ENCODE measurements at regions not wholly inside any gene's neighbourhood (a gene's known extent, or its start where the extent isn't known, plus 50 kb on each side); places are given as distances from the start of the nearest gene placed in this dataset.

DNA sequence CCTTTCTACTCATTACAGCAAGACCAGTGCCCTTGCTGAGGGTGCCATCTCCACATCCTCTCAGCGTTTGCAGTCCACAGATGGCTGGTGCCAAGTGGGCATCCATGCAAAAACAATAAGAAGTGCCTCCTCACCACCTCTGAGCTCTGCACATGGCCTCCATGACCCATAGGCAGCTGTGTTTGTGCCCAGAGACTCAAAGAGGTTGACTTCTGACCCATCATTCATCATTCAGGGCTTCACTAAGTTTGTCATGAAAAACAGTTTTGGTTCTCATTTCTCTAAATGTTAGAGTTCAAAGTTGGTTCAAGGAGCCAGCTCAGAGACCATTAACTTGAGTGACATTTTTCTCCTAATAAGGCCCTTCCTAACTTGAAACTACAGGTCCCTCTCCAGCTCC, 512.6 kb upstream of the MAP3K7 start:
- H3K27me3 ChIP-seq (replicated peaks; ENCODE audit: insufficient read depth), result no peaks in the 10 kb centered on the region
- H3K4me1 ChIP-seq (ENCODE audit: control insufficient read depth in 1 of 2, low read depth in 2 of 2), result no peaks in the 10 kb centered on the region
- H3K27ac ChIP-seq, result no peak overlapping the region
- no peak for ATAC-seq (ENCODE audit: insufficient number of reproducible peaks, low FRiP score, low read depth)
- no peak overlapping the region for H3K4me3 ChIP-seq
- no peaks in the 10 kb centered on the region for H3K9me3 ChIP-seq
- no peak for DNase-seq (ENCODE audit: low spot score)
- TF ChIP-seq, protein P1, sequence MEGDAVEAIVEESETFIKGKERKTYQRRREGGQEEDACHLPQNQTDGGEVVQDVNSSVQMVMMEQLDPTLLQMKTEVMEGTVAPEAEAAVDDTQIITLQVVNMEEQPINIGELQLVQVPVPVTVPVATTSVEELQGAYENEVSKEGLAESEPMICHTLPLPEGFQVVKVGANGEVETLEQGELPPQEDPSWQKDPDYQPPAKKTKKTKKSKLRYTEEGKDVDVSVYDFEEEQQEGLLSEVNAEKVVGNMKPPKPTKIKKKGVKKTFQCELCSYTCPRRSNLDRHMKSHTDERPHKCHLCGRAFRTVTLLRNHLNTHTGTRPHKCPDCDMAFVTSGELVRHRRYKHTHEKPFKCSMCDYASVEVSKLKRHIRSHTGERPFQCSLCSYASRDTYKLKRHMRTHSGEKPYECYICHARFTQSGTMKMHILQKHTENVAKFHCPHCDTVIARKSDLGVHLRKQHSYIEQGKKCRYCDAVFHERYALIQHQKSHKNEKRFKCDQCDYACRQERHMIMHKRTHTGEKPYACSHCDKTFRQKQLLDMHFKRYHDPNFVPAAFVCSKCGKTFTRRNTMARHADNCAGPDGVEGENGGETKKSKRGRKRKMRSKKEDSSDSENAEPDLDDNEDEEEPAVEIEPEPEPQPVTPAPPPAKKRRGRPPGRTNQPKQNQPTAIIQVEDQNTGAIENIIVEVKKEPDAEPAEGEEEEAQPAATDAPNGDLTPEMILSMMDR (IDR thresholded peaks at IDR 0.05), result no peak
- H3K36me3 ChIP-seq, result no peaks in the 10 kb centered on the region

DNA sequence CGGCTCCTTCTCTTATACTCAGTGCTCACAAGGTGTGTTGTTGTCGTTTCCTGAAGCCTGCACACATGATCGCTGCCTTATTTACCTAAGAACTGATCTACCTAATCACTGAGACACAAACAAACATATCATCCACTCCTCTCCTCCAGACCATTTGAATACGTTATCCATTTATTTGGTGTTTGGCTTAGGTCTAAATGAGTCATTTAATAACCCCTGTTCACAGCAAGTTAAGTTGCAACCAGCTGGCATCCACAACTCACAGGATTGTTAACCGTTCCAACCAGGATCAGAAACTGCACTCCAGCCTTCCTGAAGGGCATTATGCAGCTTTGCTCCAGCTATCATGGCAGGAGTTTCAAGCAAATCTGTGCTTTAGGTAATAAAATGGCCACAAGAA, 511.1 kb upstream of the MAP3K7 start:
- Histone ChIP-seq H3K9me3 (no peaks in the 10 kb centered on the region), H3K27me3 (replicated peaks; ENCODE audit: insufficient read depth) (no peaks in the 10 kb centered on the region), H3K4me1 (ENCODE audit: control insufficient read depth in 1 of 2, low read depth in 2 of 2) (no peaks in the 10 kb centered on the region), H3K4me3 (no peak overlapping the region), H3K36me3 (no peaks in the 10 kb centered on the region), H3K27ac (no peak overlapping the region)
- ATAC-seq (ENCODE audit: insufficient number of reproducible peaks, low FRiP score, low read depth) (no peak), DNase-seq (ENCODE audit: low spot score) (no peak)
- TF ChIP-seq, protein P1 (IDR thresholded peaks at IDR 0.05), result no peak

DNA sequence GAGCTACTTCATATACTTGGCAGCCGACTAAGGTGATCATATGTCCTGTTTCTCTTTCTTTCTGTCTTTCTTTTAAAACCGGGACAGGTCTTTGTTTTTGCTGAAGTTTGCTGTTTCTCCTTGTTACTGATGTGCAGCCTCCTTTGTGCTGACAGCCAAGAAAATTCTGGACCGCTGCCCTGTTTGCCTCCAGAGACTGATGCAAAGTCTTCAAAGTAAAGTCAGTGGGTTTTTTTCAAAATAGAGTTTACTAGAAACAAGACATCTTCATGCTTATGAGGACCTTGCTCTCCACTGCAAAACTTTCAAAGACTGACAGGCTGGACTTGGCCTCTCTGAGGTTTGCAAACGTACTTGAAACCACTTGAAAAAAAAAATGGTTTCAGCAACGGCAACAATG, 510.5 kb upstream of the MAP3K7 start:
- H3K9me3 ChIP-seq, result no peaks in the 10 kb centered on the region
- no peaks in the 10 kb centered on the region for H3K27me3 ChIP-seq (replicated peaks; ENCODE audit: insufficient read depth)
- H3K4me3 ChIP-seq, result no peak overlapping the region
- ATAC-seq (ENCODE audit: insufficient number of reproducible peaks, low FRiP score, low read depth), result no peak
- DNase-seq (ENCODE audit: low spot score), result no peak
- H3K27ac ChIP-seq, result no peak overlapping the region
- no peaks in the 10 kb centered on the region for H3K36me3 ChIP-seq
- H3K4me1 ChIP-seq (ENCODE audit: control insufficient read depth in 1 of 2, low read depth in 2 of 2), result no peaks in the 10 kb centered on the region
- TF ChIP-seq, protein P1 (IDR thresholded peaks at IDR 0.05), result no peak

DNA sequence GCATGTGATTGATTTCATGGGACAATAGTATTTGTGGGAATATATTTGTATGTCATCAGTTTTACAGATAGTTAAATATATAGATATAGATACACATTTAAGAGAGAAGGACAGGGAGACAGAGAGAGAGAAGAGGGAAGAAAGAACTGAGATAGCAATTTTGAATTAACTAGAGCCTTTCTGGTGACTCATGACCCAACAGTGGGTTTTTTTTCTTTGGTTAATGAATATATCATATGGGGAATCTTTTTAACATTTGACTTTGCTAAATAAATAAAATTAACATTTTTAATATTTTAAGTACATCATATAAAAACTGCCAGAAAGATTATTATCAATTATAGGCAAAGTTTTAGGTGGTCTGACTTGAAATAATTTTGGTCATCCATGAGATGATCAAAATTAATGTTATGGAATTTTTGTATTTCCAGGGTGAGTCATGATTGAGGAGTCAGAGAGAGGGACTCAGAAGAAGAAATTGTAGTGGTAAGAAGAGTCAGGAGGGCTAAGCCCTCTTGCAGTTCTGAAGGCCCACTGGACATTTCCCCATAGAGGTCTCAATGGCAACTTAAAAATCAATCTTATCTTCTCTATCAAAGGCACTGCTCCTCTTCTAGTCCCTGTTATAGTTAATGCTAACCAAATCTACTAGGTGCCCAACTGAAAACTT, 508.1 kb upstream of the MAP3K7 start:
- no peak for ATAC-seq (ENCODE audit: insufficient number of reproducible peaks, low FRiP score, low read depth)
- no peak for DNase-seq (ENCODE audit: low spot score)
- H3K9me3 ChIP-seq, result no peaks in the 10 kb centered on the region
- no peaks in the 10 kb centered on the region for H3K4me1 ChIP-seq (ENCODE audit: control insufficient read depth in 1 of 2, low read depth in 2 of 2)
- TF ChIP-seq, protein P1 (IDR thresholded peaks at IDR 0.05), result no peak
- H3K27ac ChIP-seq, result no peak overlapping the region
- no peaks in the 10 kb centered on the region for H3K36me3 ChIP-seq
- no peak overlapping the region for H3K4me3 ChIP-seq
- H3K27me3 ChIP-seq (replicated peaks; ENCODE audit: insufficient read depth), result no peaks in the 10 kb centered on the region

DNA sequence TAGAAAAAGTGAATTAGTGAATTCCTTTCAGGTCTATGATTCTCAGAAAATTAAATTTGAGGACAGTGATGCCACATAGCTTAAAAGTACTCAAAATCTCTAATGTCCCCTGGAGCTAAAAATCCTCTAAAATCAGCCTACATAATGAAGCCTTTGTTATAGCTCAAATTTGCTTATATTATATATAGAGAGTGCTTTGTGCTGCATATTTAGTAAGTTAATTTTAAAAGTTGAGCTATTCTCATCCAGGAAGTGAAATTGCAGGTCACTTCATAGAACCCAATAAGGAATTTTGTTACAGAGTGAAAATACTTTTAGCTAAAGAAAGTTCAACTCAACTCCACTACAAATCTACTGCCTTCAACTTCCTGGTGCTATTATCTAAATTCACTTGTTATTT, 507.5 kb upstream of the MAP3K7 start:
- no peaks in the 10 kb centered on the region for H3K9me3 ChIP-seq
- no peak overlapping the region for H3K27ac ChIP-seq

More for the DNA sequence above, 507.5 kb upstream of the MAP3K7 start:
- TF ChIP-seq, protein P1 (IDR thresholded peaks at IDR 0.05), result no peak
- Histone ChIP-seq H3K36me3 (no peaks in the 10 kb centered on the region), H3K4me1 (ENCODE audit: control insufficient read depth in 1 of 2, low read depth in 2 of 2) (no peaks in the 10 kb centered on the region), H3K4me3 (no peak overlapping the region), H3K27me3 (replicated peaks; ENCODE audit: insufficient read depth) (no peaks in the 10 kb centered on the region)
- DNase-seq (ENCODE audit: low spot score), result no peak
- no peak for ATAC-seq (ENCODE audit: insufficient number of reproducible peaks, low FRiP score, low read depth)

All from thoracic aorta (tissue), 2 donors.